ENCODE measurements at regions not wholly inside any gene's neighbourhood (a gene's known extent, or its start where the extent isn't known, plus 50 kb on each side); places are given as distances from the start of the nearest gene placed in this dataset.

GRCh38 chr5:72612810-72613209 is 105.6 kb upstream of the ZNF366 start:
- no peak for TF ChIP-seq POLR2A (IDR thresholded peaks at IDR 0.05)
- TF ChIP-seq, protein P1, sequence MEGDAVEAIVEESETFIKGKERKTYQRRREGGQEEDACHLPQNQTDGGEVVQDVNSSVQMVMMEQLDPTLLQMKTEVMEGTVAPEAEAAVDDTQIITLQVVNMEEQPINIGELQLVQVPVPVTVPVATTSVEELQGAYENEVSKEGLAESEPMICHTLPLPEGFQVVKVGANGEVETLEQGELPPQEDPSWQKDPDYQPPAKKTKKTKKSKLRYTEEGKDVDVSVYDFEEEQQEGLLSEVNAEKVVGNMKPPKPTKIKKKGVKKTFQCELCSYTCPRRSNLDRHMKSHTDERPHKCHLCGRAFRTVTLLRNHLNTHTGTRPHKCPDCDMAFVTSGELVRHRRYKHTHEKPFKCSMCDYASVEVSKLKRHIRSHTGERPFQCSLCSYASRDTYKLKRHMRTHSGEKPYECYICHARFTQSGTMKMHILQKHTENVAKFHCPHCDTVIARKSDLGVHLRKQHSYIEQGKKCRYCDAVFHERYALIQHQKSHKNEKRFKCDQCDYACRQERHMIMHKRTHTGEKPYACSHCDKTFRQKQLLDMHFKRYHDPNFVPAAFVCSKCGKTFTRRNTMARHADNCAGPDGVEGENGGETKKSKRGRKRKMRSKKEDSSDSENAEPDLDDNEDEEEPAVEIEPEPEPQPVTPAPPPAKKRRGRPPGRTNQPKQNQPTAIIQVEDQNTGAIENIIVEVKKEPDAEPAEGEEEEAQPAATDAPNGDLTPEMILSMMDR (IDR thresholded peaks at IDR 0.05) = no peak

Data from thyroid gland (tissue), 4 donors.